IPS DF 6.9 (cell line): ENCODE measurements at regions not wholly inside any gene's neighbourhood (a gene's known extent, or its start where the extent isn't known, plus 50 kb on each side); places are given as distances from the start of the nearest gene placed in this dataset.

Experiments used
- DNase-seq: peaks from one replicate; pipeline ENCODE4 v3.0.0-alpha.2; 2013; ENCODE audit warnings: low read depth, low spot score
- H3K27ac ChIP-seq: one replicate; pipeline ENCODE4 v1.5.1; 2013; ENCODE audit warnings: low read length, control low read depth
- H3K27me3 ChIP-seq: 2 replicates; pipeline ENCODE4 v1.6.1; 2013; ENCODE audit warnings: mild to moderate bottlenecking, low read length; ENCODE audit not compliant: control insufficient read depth, insufficient read depth
- H3K36me3 ChIP-seq: 2 replicates; pipeline ENCODE4 v1.6.1; 2013; ENCODE audit warnings: low read length; ENCODE audit not compliant: control insufficient read depth, insufficient read depth
- H3K4me1 ChIP-seq: 2 replicates; pipeline ENCODE4 v1.6.1; 2013; ENCODE audit warnings: low read length; ENCODE audit not compliant: control insufficient read depth, insufficient read depth
- H3K4me3 ChIP-seq: 2 replicates; pipeline ENCODE4 v1.5.1; 2013; ENCODE audit warnings: mild to moderate bottlenecking, low read length
- H3K9me3 ChIP-seq: 2 replicates; pipeline ENCODE4 v1.6.1; 2013; ENCODE audit warnings: low read length, inconsistent platforms; ENCODE audit not compliant: control insufficient read depth, insufficient read depth
- WGBS: extraction: QIAGEN DNeasy Blood & Tissue Kit; methylation state at CpG from one replicate; pipeline ENCODE4 v1.1.7; 2013; ENCODE audit warnings: mixed read lengths, missing lambda C conversion rate; ENCODE audit not compliant: insufficient read length, insufficient coverage; 5-methylcytosine and 5-hydroxymethylcytosine counted together

GRCh38 chr7:155972651-155973390 is 160.6 kb upstream of the SHH start:
- no peak overlapping the region for H3K27ac ChIP-seq
- no peak for DNase-seq
- no peak overlapping the region for H3K4me3 ChIP-seq
- no peaks in the 10 kb centered on the region for H3K27me3 ChIP-seq
- whole genome bisulfite sequencing: no CpG with 5 or more reads among the region's 13 CpGs
- no peaks in the 10 kb centered on the region for H3K36me3 ChIP-seq
- H3K4me1 ChIP-seq: no peaks in the 10 kb centered on the region
- H3K9me3 ChIP-seq: peaks cover 19% of the 10 kb centered on the region

GRCh38 chr7:155972247-155972646 is 160.0 kb upstream of the SHH start:
- Histone ChIP-seq H3K36me3 (no peaks in the 10 kb centered on the region), H3K9me3 (peaks cover 19% of the 10 kb centered on the region), H3K4me1 (no peaks in the 10 kb centered on the region), H3K27me3 (no peaks in the 10 kb centered on the region), H3K27ac (no peak overlapping the region), H3K4me3 (no peak overlapping the region)
- no peak for DNase-seq
- no CpG with 5 or more reads among the region's 8 CpGs for WGBS

- DNase-seq: no peak
- Histone ChIP-seq H3K9me3 (peaks cover 19% of the 10 kb centered on the region), H3K4me3 (no peak overlapping the region), H3K27me3 (no peaks in the 10 kb centered on the region), H3K4me1 (no peaks in the 10 kb centered on the region), H3K36me3 (no peaks in the 10 kb centered on the region), H3K27ac (no peak overlapping the region)
- no CpG with 5 or more reads among the region's 15 CpGs for WGBS
Observed at GRCh38 chr7:155971180-155971770, 159.0 kb upstream of the SHH start.

GRCh38 chr7:155969192-155969929 is 157.1 kb upstream of the SHH start:
- WGBS: no CpG with 5 or more reads among the region's 21 CpGs
- no peak for DNase-seq

GRCh38 chr7:155965010-155965409 is 152.7 kb upstream of the SHH start:
- Histone ChIP-seq H3K27ac (no peak overlapping the region), H3K9me3 (peaks cover 28% of the 10 kb centered on the region), H3K4me1 (no peaks in the 10 kb centered on the region), H3K27me3 (no peaks in the 10 kb centered on the region), H3K4me3 (no peak overlapping the region), H3K36me3 (no peaks in the 10 kb centered on the region)
- no peak for DNase-seq
- WGBS: no CpG with 5 or more reads among the region's 7 CpGs

More at GRCh38 chr7:155969192-155969929, 157.1 kb upstream of the SHH start:
- Histone ChIP-seq H3K9me3 (peaks cover 20% of the 10 kb centered on the region), H3K36me3 (no peaks in the 10 kb centered on the region), H3K4me3 (no peak overlapping the region), H3K27me3 (no peaks in the 10 kb centered on the region), H3K4me1 (no peaks in the 10 kb centered on the region), H3K27ac (no peak overlapping the region)

GRCh38 chr7:155964543-155964942 is 152.3 kb upstream of the SHH start:
- Histone ChIP-seq H3K4me1 (no peaks in the 10 kb centered on the region), H3K9me3 (peaks cover 28% of the 10 kb centered on the region), H3K36me3 (no peaks in the 10 kb centered on the region), H3K4me3 (no peak overlapping the region), H3K27me3 (no peaks in the 10 kb centered on the region), H3K27ac (no peak overlapping the region)
- no CpG with 5 or more reads among the region's 9 CpGs for WGBS
- no peak for DNase-seq

- DNase-seq: no peak
- Histone ChIP-seq H3K27ac (no peak overlapping the region), H3K36me3 (no peaks in the 10 kb centered on the region), H3K4me1 (no peaks in the 10 kb centered on the region), H3K4me3 (no peak overlapping the region), H3K27me3 (no peaks in the 10 kb centered on the region), H3K9me3 (peaks cover 24% of the 10 kb centered on the region)
- no CpG with 5 or more reads among the region's 12 CpGs for WGBS
Observed at GRCh38 chr7:155963771-155964195, 151.5 kb upstream of the SHH start.

GRCh38 chr7:155963356-155963755 is 151.1 kb upstream of the SHH start:
- Histone ChIP-seq H3K27me3 (no peaks in the 10 kb centered on the region), H3K36me3 (no peaks in the 10 kb centered on the region), H3K4me1 (no peaks in the 10 kb centered on the region), H3K27ac (no peak overlapping the region), H3K4me3 (no peak overlapping the region), H3K9me3 (peaks cover 24% of the 10 kb centered on the region)
- WGBS: no CpG with 5 or more reads among the region's 8 CpGs
- DNase-seq: no peak

GRCh38 chr7:155962968-155963300 is 150.7 kb upstream of the SHH start:
- H3K9me3 ChIP-seq: peaks cover 24% of the 10 kb centered on the region
- no peaks in the 10 kb centered on the region for H3K4me1 ChIP-seq
- no CpG with 5 or more reads among the region's 12 CpGs for WGBS
- H3K27me3 ChIP-seq: no peaks in the 10 kb centered on the region
- no peak overlapping the region for H3K4me3 ChIP-seq
- no peak overlapping the region for H3K27ac ChIP-seq
- no peak for DNase-seq
- no peaks in the 10 kb centered on the region for H3K36me3 ChIP-seq

GRCh38 chr7:155962191-155962967 is 150.1 kb upstream of the SHH start:
- Histone ChIP-seq H3K9me3 (peaks cover 26% of the 10 kb centered on the region), H3K27me3 (no peaks in the 10 kb centered on the region), H3K27ac (no peak overlapping the region), H3K36me3 (no peaks in the 10 kb centered on the region), H3K4me3 (no peak overlapping the region), H3K4me1 (no peaks in the 10 kb centered on the region)
- WGBS: no CpG with 5 or more reads among the region's 13 CpGs
- DNase-seq: no peak
